ENCODE measurements at regions not wholly inside any gene's neighbourhood (a gene's known extent, or its start where the extent isn't known, plus 50 kb on each side); places are given as distances from the start of the nearest gene placed in this dataset.

DNA sequence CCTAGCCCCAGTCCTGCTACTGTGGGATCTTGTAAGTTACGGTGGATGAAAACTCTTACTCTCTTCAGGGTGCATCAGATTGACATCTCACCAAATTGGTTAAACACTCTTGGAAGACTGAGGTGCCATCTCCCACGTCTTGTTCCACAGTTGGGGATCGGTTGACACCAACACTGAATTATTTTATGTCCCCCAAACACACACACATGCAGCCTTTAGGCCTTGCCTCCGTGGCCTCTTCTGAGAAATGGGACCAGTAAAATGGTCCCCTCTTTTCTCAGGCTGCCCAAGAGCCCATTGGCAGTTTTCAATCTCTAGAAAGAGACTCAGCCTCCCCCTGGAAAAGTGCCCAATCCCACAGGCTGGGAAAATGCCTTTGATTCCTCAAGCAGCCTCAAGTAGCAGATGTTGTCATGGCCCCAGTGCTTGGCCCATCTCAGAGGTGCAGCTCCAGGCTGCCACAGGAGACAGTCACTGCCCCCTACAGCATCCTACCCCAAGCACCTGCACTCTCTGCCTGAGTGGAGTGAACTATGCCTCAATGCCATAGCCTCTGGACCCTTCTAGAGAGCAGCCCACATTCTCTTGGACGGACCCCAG lies 163.9 kb downstream of the ANKRD60 start:
- Histone ChIP-seq H3K27ac (ENCODE audit: low read depth in 1 of 3, low read length in 2 of 3) (no peak overlapping the region), H3K27me3 (ENCODE audit: control insufficient read depth in 3 of 3, insufficient read depth in 3 of 3, low read length in 3 of 3) (no peaks in the 10 kb centered on the region), H3K9me3 (ENCODE audit: control insufficient read depth in 2 of 2, insufficient read depth in 1 of 2, low read depth in 1 of 2, low read length in 1 of 2) (no peaks in the 10 kb centered on the region), H3K4me1 (ENCODE audit: control insufficient read depth in 3 of 3, insufficient read depth in 2 of 3, low read depth in 1 of 3, low read length in 2 of 3) (no peaks in the 10 kb centered on the region), H3K4me3 (ENCODE audit: low read depth in 1 of 3, low read length in 3 of 3) (no peak overlapping the region), H3K36me3 (ENCODE audit: control insufficient read depth in 3 of 3, insufficient read depth in 2 of 3, low read depth in 1 of 3, low read length in 3 of 3) (no peaks in the 10 kb centered on the region)
- FAIRE-seq, result no peak
- 80 to 87% (median 81%) methylated on average over 5 of the region's 5 CpGs for WGBS, 3 donors
- DNase-seq, result no peak

- no peaks in the 10 kb centered on the region for H3K4me1 ChIP-seq (ENCODE audit: control insufficient read depth in 3 of 3, insufficient read depth in 2 of 3, low read depth in 1 of 3, low read length in 2 of 3)
- no peaks in the 10 kb centered on the region for H3K27me3 ChIP-seq (ENCODE audit: control insufficient read depth in 3 of 3, insufficient read depth in 3 of 3, low read length in 3 of 3)
- DNase-seq (no peak), FAIRE-seq (no peak)
- WGBS, 3 donors, result 64 to 78% (median 78%) methylated on average over 1 of the region's 1 CpG
- H3K36me3 ChIP-seq (ENCODE audit: control insufficient read depth in 3 of 3, insufficient read depth in 2 of 3, low read depth in 1 of 3, low read length in 3 of 3), result no peaks in the 10 kb centered on the region
- H3K9me3 ChIP-seq (ENCODE audit: control insufficient read depth in 2 of 2, insufficient read depth in 1 of 2, low read depth in 1 of 2, low read length in 1 of 2), result no peaks in the 10 kb centered on the region
- no peak overlapping the region for H3K4me3 ChIP-seq (ENCODE audit: low read depth in 1 of 3, low read length in 3 of 3)
- H3K27ac ChIP-seq (ENCODE audit: low read depth in 1 of 3, low read length in 2 of 3), result no peak overlapping the region
Observed at GRCh38 chr20:58059260-58059544, 169.3 kb downstream of the ANKRD60 start.

- Histone ChIP-seq H3K9me3 (ENCODE audit: control insufficient read depth in 2 of 2, insufficient read depth in 1 of 2, low read depth in 1 of 2, low read length in 1 of 2) (no peaks in the 10 kb centered on the region), H3K4me3 (ENCODE audit: low read depth in 1 of 3, low read length in 3 of 3) (no peak overlapping the region), H3K36me3 (ENCODE audit: control insufficient read depth in 3 of 3, insufficient read depth in 2 of 3, low read depth in 1 of 3, low read length in 3 of 3) (no peaks in the 10 kb centered on the region), H3K27me3 (ENCODE audit: control insufficient read depth in 3 of 3, insufficient read depth in 3 of 3, low read length in 3 of 3) (no peaks in the 10 kb centered on the region), H3K4me1 (ENCODE audit: control insufficient read depth in 3 of 3, insufficient read depth in 2 of 3, low read depth in 1 of 3, low read length in 2 of 3) (no peaks in the 10 kb centered on the region), H3K27ac (ENCODE audit: low read depth in 1 of 3, low read length in 2 of 3) (no peak overlapping the region)
- 49 to 71% (median 55%) methylated on average over 8 of the region's 8 CpGs for WGBS, 3 donors
- DNase-seq (no peak), FAIRE-seq (no peak)
Observed at GRCh38 chr20:58058421-58059259, 169.8 kb downstream of the ANKRD60 start.

- H3K36me3 ChIP-seq (ENCODE audit: control insufficient read depth in 3 of 3, insufficient read depth in 2 of 3, low read depth in 1 of 3, low read length in 3 of 3), result no peaks in the 10 kb centered on the region
- 66 to 85% (median 73%) methylated on average over 7 of the region's 7 CpGs for WGBS, 3 donors
- H3K27ac ChIP-seq (ENCODE audit: low read depth in 1 of 3, low read length in 2 of 3), result no peak overlapping the region
- H3K27me3 ChIP-seq (ENCODE audit: control insufficient read depth in 3 of 3, insufficient read depth in 3 of 3, low read length in 3 of 3), result no peaks in the 10 kb centered on the region
- no peak overlapping the region for H3K4me3 ChIP-seq (ENCODE audit: low read depth in 1 of 3, low read length in 3 of 3)
- no peaks in the 10 kb centered on the region for H3K4me1 ChIP-seq (ENCODE audit: control insufficient read depth in 3 of 3, insufficient read depth in 2 of 3, low read depth in 1 of 3, low read length in 2 of 3)
- FAIRE-seq (no peak), DNase-seq (no peak)
- H3K9me3 ChIP-seq (ENCODE audit: control insufficient read depth in 2 of 2, insufficient read depth in 1 of 2, low read depth in 1 of 2, low read length in 1 of 2), result no peaks in the 10 kb centered on the region
Observed at GRCh38 chr20:58056921-58057686, 171.3 kb downstream of the ANKRD60 start.

- Histone ChIP-seq H3K4me3 (ENCODE audit: low read depth in 1 of 3, low read length in 3 of 3) (no peak overlapping the region), H3K27ac (ENCODE audit: low read depth in 1 of 3, low read length in 2 of 3) (no peak overlapping the region), H3K4me1 (ENCODE audit: control insufficient read depth in 3 of 3, insufficient read depth in 2 of 3, low read depth in 1 of 3, low read length in 2 of 3) (no peaks in the 10 kb centered on the region), H3K36me3 (ENCODE audit: control insufficient read depth in 3 of 3, insufficient read depth in 2 of 3, low read depth in 1 of 3, low read length in 3 of 3) (no peaks in the 10 kb centered on the region), H3K9me3 (ENCODE audit: control insufficient read depth in 2 of 2, insufficient read depth in 1 of 2, low read depth in 1 of 2, low read length in 1 of 2) (no peaks in the 10 kb centered on the region), H3K27me3 (ENCODE audit: control insufficient read depth in 3 of 3, insufficient read depth in 3 of 3, low read length in 3 of 3) (no peaks in the 10 kb centered on the region)
- FAIRE-seq (no peak), DNase-seq (no peak)
- WGBS, 3 donors, result 82 to 91% (median 84%) methylated on average over 10 of the region's 10 CpGs
Observed at GRCh38 chr20:58056021-58056591, 172.3 kb downstream of the ANKRD60 start.

DNA sequence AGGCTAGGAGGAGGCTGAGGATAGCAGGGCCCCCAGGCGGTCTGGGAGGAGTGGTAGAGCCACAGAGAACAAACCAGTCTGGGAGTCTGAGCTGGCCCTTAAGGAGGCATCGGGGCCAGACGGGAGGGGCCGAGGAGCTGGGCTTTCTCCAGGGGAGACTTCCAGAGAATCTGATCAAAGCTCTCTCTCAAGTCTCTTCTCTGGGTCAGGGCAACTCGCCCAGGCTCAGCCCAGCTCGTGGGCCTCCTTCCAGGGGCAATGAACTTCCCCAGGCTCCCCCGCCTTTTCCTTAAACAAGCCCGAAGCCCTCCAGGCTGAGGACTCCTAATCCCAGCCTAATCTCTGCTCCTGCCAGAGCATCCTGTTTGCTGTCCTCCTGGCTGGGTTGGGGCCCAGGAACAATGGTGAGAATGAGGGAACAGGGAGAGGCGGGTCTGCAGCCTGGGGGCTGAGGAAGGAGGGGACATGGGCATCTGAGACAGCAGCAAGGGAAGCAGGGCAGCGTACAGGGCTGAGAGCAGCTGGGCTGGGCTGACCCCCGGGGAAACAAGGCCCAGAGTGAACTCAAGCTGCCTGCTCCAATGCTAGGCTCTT lies 173.6 kb downstream of the ANKRD60 start:
- Histone ChIP-seq H3K4me3 (ENCODE audit: low read depth in 1 of 3, low read length in 3 of 3) (no peak overlapping the region), H3K27me3 (ENCODE audit: control insufficient read depth in 3 of 3, insufficient read depth in 3 of 3, low read length in 3 of 3) (no peaks in the 10 kb centered on the region), H3K4me1 (ENCODE audit: control insufficient read depth in 3 of 3, insufficient read depth in 2 of 3, low read depth in 1 of 3, low read length in 2 of 3) (no peaks in the 10 kb centered on the region), H3K27ac (ENCODE audit: low read depth in 1 of 3, low read length in 2 of 3) (no peak overlapping the region), H3K36me3 (ENCODE audit: control insufficient read depth in 3 of 3, insufficient read depth in 2 of 3, low read depth in 1 of 3, low read length in 3 of 3) (no peaks in the 10 kb centered on the region), H3K9me3 (ENCODE audit: control insufficient read depth in 2 of 2, insufficient read depth in 1 of 2, low read depth in 1 of 2, low read length in 1 of 2) (no peaks in the 10 kb centered on the region)
- WGBS, 3 donors, result 31 to 43% (median 39%) methylated on average over 11 of the region's 11 CpGs
- FAIRE-seq (no peak), DNase-seq (peak in 1 of 2 donors; percentile 5)

DNA sequence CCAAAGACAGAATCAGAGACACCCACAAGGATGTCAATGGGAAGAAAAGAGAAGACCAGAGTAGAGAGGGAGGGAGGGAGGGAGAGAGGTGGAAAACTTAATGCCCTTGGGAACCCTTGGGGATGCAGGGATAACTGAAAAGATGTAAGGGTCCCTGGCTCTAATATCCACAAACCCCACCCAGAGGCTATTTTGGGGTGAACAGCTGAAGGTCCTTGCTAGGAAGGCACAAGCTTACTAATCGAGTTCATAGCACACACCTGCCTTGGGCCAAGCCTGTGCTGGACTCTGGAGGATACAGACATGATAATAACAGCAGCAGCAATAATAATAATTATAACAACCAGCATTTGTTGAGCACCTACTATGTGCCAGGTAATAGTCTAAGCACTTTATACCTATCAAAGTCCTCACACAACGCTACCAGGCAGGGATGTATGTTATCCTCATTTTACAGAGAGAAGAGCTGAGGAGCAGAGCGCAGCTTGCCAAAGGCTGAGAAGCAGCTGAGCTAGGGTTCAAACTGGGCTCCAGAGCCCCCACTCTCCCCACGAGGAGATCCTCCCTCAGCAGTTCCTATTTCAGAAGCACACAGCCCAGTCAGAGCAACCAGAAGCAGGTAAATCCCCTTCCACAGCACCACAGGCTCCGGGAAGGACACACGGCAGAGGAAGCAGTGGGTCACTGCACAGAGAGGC lies 174.2 kb downstream of the ANKRD60 start:
- DNase-seq, result no peak
- Histone ChIP-seq H3K27ac (ENCODE audit: low read depth in 1 of 3, low read length in 2 of 3) (no peak overlapping the region), H3K9me3 (ENCODE audit: control insufficient read depth in 2 of 2, insufficient read depth in 1 of 2, low read depth in 1 of 2, low read length in 1 of 2) (no peaks in the 10 kb centered on the region), H3K4me1 (ENCODE audit: control insufficient read depth in 3 of 3, insufficient read depth in 2 of 3, low read depth in 1 of 3, low read length in 2 of 3) (no peaks in the 10 kb centered on the region), H3K36me3 (ENCODE audit: control insufficient read depth in 3 of 3, insufficient read depth in 2 of 3, low read depth in 1 of 3, low read length in 3 of 3) (no peaks in the 10 kb centered on the region), H3K4me3 (ENCODE audit: low read depth in 1 of 3, low read length in 3 of 3) (no peak overlapping the region), H3K27me3 (ENCODE audit: control insufficient read depth in 3 of 3, insufficient read depth in 3 of 3, low read length in 3 of 3) (no peaks in the 10 kb centered on the region)
- 44 to 62% (median 49%) methylated on average over 6 of the region's 6 CpGs for WGBS, 3 donors
- FAIRE-seq, result no peak

Measured in small intestine (tissue), 7 donors.